ENCODE measurements at regions not wholly inside any gene's neighbourhood (a gene's known extent, or its start where the extent isn't known, plus 50 kb on each side); places are given as distances from the start of the nearest gene placed in this dataset.
A peak's percentile ranks its signal among the peaks of the same experiment; 100 is the strongest.

- no peak for TF ChIP-seq POLR2A (IDR thresholded peaks at IDR 0.05; ENCODE audit: low read depth, low read length)
- no peak for TF ChIP-seq NFIC (IDR thresholded peaks at IDR 0.05; ENCODE audit: low read depth, low read length)
- TF ChIP-seq RAD51 (IDR thresholded peaks at IDR 0.05): no peak
- TF ChIP-seq USF2 (IDR thresholded peaks at IDR 0.05; ENCODE audit: borderline replicate concordance, low read depth, low read length): no peak
- 0 out of 6 replicates have a peak, but pooled peaks of 1 of the 3 experiments have one; percentile 12 for TF ChIP-seq CTCF (IDR thresholded peaks at IDR 0.05 in 2 of 3, conservative IDR thresholded peaks at IDR 0.05 in 1 of 3; ENCODE audit: control insufficient read depth in 2 of 3, extremely low read depth in 1 of 3, insufficient read depth in 1 of 3, low read depth in 3 of 3, low read length in 3 of 3)
- no peak for TF ChIP-seq USF1 (IDR thresholded peaks at IDR 0.05; ENCODE audit: borderline replicate concordance, extremely low read length, insufficient read depth, low read depth, low read length)
Observed at GRCh38 chr6:142699391-142699790, 245.6 kb downstream of the HIVEP2 start.

Measured in GM12878 (cell line).